AG04450 (cell line): ENCODE measurements at regions not wholly inside any gene's neighbourhood (a gene's known extent, or its start where the extent isn't known, plus 50 kb on each side); places are given as distances from the start of the nearest gene placed in this dataset.

ENCODE experiments used
- CTCF ChIA-PET: fragments of 300-600, 350-600 bp; formaldehyde crosslinking; extraction: SDS; loops from one replicate; lab custom pipeline; 2022; ENCODE audit warnings: antibody characterized with exemption, inconsistent platforms; lab: Charles Lee
- POLR2A ChIA-PET: fragments of 350-600 bp; formaldehyde crosslinking; extraction: SDS; loops from one replicate; lab custom pipeline; 2021; ENCODE audit warnings: antibody characterized with exemption, inconsistent platforms; lab: Yijun Ruan, JAX
- DNase-seq: peaks from one replicate; pipeline ENCODE4 v3.0.0-alpha.2; 2011; ENCODE audit warnings: low read depth, low spot score
- H3K27ac ChIP-seq: one replicate; pipeline ENCODE4 v1.5.1; 2012; ENCODE audit warnings: low read depth, low read length, control low read depth
- H3K27me3 ChIP-seq: one replicate; pipeline ENCODE4 v1.6.0; 2012; ENCODE audit warnings: low read length; ENCODE audit not compliant: control insufficient read depth, insufficient read depth
- H3K4me3 ChIP-seq: 2 replicates; pipeline ENCODE4 v1.5.1; 2011; ENCODE audit warnings: mild to moderate bottlenecking, low read depth, low read length, control low read depth
- H3K9me3 ChIP-seq: 2 replicates; pipeline ENCODE4 v1.5.1; 2012; ENCODE audit warnings: low read length; ENCODE audit not compliant: control insufficient read depth, insufficient read depth
- TF ChIP-seq, protein P1 (sequence below): IDR thresholded peaks from 2 replicates; pipeline ENCODE4 v1.5.1; 2011; ENCODE audit warnings: low read depth, low read length, control low read depth, inconsistent platforms

DNA sequence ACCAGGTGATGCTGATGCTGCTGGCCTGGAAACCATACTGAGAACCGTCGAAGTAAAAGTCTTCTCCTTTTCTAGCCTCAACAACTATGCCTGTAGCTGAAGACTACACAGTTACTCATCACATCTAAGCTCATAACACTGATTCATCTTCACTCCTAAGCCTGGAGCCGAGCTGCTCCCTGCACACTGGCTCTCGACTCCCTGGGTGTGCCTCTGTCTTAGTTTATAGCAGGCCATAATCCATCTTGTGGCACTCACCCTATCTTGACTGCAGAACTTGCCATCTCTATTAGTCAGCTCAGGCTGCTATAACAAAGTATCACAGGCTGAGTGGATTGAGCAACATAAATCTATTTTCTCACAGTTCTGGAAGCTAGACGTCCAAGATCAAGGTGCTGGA lies 191.0 kb downstream of the UNC5CL start:
- H3K27ac ChIP-seq, result no peak overlapping the region
- no peak for DNase-seq
- peaks cover 12% of the 10 kb centered on the region for H3K27me3 ChIP-seq
- ChIA-PET CTCF (interaction anchor here (4.2 kb wide), 1 partner anchor 180 kb away, joined by 20 read pairs; no protein-coding TSS in a partner anchor), POLR2A (no interaction called here)
- H3K4me3 ChIP-seq, result no peak overlapping the region
- H3K9me3 ChIP-seq, result no peaks in the 10 kb centered on the region
- TF ChIP-seq, protein P1, sequence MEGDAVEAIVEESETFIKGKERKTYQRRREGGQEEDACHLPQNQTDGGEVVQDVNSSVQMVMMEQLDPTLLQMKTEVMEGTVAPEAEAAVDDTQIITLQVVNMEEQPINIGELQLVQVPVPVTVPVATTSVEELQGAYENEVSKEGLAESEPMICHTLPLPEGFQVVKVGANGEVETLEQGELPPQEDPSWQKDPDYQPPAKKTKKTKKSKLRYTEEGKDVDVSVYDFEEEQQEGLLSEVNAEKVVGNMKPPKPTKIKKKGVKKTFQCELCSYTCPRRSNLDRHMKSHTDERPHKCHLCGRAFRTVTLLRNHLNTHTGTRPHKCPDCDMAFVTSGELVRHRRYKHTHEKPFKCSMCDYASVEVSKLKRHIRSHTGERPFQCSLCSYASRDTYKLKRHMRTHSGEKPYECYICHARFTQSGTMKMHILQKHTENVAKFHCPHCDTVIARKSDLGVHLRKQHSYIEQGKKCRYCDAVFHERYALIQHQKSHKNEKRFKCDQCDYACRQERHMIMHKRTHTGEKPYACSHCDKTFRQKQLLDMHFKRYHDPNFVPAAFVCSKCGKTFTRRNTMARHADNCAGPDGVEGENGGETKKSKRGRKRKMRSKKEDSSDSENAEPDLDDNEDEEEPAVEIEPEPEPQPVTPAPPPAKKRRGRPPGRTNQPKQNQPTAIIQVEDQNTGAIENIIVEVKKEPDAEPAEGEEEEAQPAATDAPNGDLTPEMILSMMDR, result no peak

DNA sequence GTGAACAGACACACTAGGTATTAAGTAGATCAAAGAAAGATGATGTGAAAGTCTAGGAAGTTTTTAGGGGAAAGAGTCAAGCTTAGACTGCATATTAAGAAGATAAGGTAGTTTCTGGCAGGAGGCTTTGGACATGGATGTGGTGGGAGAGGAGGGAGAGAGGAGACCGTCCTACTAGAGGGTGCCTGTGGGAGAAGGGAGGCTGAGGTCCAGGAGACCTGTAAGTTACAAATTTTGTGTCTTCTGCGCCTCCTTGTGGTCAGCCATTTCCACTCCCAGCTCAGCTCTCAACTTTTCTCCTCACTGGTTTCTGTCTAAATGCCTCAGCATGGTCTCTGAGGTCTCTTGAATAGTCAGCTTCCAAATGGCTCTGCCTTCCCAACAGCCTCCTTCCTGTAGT lies 193.5 kb downstream of the UNC5CL start:
- CTCF ChIA-PET, result interaction anchor here (0.6 to 4.2 kb wide), 12 partner anchors 9 to 1499 kb away, joined by 3 to 20 read pairs (median 4); no protein-coding TSS in a partner anchor
- no peak overlapping the region for H3K27ac ChIP-seq
- H3K4me3 ChIP-seq, result no peak overlapping the region
- TF ChIP-seq, protein P1, result peak; percentile 66
- POLR2A ChIA-PET, result no interaction called here
- DNase-seq, result peak; percentile 11
- H3K9me3 ChIP-seq, result no peaks in the 10 kb centered on the region
- peaks cover 18% of the 10 kb centered on the region for H3K27me3 ChIP-seq

DNA sequence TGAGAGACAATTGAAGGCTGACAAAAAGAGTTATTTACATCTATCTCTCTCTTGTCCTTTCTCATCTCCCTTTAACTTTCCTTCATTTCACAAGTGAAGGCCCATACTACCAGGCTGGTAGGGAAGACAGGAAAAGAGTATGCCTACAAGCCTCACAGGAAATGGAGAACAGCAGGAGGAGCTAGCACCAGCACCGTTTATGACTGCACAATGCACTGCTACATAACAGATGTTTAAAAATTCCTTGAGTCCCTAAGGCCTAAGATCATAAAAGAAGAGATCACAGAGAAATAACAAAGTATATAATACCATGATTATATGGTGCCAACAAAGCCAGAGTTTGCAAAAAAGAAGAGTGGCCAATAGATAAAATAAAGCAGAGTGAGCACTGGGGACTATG lies 194.8 kb downstream of the UNC5CL start:
- TF ChIP-seq, protein P1, result no peak

DNA sequence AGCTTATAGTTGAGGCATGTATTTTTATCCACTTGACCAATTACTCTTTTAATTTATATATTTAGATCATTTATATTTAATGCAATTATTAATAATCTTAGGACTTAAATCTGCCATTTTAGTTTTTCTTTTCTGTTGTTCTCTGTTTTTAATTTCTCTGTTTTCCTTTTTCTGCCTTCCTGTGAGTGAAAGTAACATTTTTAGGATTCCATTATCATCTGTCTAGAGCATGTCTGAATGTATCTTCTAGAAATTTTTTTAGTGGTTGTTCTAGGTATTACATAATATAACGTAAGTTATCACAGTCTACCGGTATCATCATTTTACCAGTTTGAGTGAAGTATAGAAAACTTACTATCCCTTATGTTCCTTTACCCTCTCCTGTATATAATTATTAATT lies 197.3 kb downstream of the UNC5CL start:
- CTCF ChIA-PET, result no interaction called here
- H3K27me3 ChIP-seq, result peaks cover 21% of the 10 kb centered on the region
- H3K27ac ChIP-seq, result no peak overlapping the region
- DNase-seq, result no peak
- no peaks in the 10 kb centered on the region for H3K9me3 ChIP-seq
- POLR2A ChIA-PET, result no interaction called here
- TF ChIP-seq, protein P1, result no peak
- no peak overlapping the region for H3K4me3 ChIP-seq

More for the DNA sequence above, 194.8 kb downstream of the UNC5CL start:
- DNase-seq, result no peak
- H3K27me3 ChIP-seq, result peaks cover 20% of the 10 kb centered on the region
- no peak overlapping the region for H3K27ac ChIP-seq
- ChIA-PET CTCF (interaction anchor here (1.0 to 4.2 kb wide), 4 partner anchors 37 to 183 kb away, joined by 3 to 20 read pairs (median 4); no protein-coding TSS in a partner anchor), POLR2A (no interaction called here)
- H3K9me3 ChIP-seq, result no peaks in the 10 kb centered on the region
- no peak overlapping the region for H3K4me3 ChIP-seq

DNA sequence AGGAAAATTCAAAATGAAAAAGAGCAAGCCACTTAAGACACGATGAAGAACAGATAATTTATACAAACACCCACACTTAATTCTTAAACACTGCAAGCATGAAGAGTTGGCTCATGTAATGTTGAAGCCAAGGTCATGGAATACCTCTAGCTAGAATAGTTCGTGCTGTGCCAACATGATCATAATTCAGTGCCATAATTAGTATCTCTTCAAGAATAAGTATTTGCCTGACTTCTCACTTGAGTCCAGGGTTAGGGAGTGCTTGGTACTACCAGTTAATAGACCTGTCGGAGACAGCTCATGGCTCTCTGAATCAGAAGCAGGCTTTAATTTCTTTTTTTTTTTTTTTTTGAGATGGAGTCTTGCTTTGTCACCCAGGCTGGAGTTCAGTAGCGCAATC lies 206.3 kb downstream of the UNC5CL start:
- DNase-seq, result no peak
- TF ChIP-seq, protein P1, result no peak
- CTCF ChIA-PET, result interaction anchor here (0.6 kb wide), 1 partner anchor 1470 kb away, joined by 3 read pairs; no protein-coding TSS in a partner anchor
- POLR2A ChIA-PET, result no interaction called here
- Histone ChIP-seq H3K4me3 (no peak overlapping the region), H3K27me3 (peaks cover 9% of the 10 kb centered on the region), H3K9me3 (no peaks in the 10 kb centered on the region), H3K27ac (no peak overlapping the region)
